RWPE1 (cell line): ENCODE measurements at regions not wholly inside any gene's neighbourhood (a gene's known extent, or its start where the extent isn't known, plus 50 kb on each side); places are given as distances from the start of the nearest gene placed in this dataset.
"Not testable (repeated sequence)": the region's sequence is repeated elsewhere in the genome, so short reads cannot be mapped to it uniquely, and the experiment has no call there.

Experiments used
- CTCF ChIA-PET: fragments of 350-600 bp; sonication (Branson Sonifier 250); formaldehyde crosslinking; extraction: SDS; loops from one replicate; lab custom pipeline; 2021; lab: Yijun Ruan, JAX
- POLR2A ChIA-PET: fragments of 400-600 bp; formaldehyde crosslinking; extraction: SDS; loops from one replicate; lab custom pipeline; 2020; ENCODE audit warnings: antibody characterized with exemption; ENCODE audit not compliant: low non-redundant PET; lab: Yijun Ruan, JAX
- DNase-seq: peaks from one replicate; pipeline ENCODE4 v3.0.0; 2012; ENCODE audit warnings: low spot score
- H3K27ac ChIP-seq: fragments of 450-650 bp; 2 replicates; pipeline ENCODE4 v1.5.1; 2017
- CTCF ChIP-seq: fragments of 450-650 bp; conservative IDR thresholded peaks from 2 replicates; pipeline ENCODE4 v1.5.1; 2017; ENCODE audit warnings: low read depth, mild to moderate bottlenecking

DNA sequence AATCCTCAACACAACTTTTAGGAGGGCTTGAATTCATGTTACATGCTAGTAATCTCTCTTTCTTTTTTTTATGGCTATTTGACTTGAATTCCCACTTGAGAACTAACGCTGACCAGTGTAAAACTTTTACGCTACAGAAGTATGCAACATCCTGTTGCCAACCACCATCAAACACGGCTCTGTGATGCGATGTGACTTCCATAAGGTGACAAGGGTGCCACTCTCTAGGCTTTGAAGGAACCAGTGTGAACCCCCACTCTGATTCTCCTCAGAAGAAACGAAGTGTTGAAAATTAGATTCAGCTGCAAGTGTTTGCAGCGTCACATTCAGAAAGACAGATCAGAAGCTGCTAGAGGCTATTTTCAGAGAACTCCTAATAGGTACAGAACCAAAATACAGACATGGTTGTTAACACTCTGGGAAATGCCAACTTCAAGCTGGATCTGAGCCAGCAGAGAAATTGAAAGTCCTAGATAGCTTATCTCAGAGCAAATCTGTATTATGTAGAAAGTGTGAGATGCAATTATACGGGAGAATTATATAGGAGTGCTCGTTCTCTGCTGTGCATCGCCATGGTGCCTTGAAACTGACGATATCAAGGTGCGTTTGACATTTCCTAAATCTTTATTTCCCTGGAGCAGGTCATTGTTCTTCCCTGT, 271.2 kb downstream of the LPIN1 start:
- ChIA-PET POLR2A (no interaction called here), CTCF (no interaction called here)
- TF ChIP-seq CTCF = no peak
- no peak overlapping the region for H3K27ac ChIP-seq
- no peak for DNase-seq

DNA sequence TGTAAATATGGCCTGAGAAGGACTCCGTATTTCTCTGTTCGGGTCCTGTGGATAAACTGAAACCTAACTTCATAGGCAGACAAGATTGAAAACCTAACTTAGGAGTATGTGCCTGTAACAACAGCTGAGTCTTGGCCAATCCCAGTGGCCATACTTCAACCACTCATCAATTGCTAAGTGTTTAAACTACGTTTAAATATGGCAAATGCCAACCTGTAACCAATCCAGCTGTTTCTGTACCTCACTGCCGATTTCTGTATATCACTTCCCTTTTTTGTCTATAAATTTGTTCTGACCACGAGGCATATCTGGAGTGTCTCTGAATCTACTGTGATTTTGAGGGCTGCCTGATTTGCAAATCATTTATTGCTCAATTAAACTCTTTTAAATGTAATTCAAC, 272.3 kb downstream of the LPIN1 start:
- CTCF ChIA-PET = not testable (repeated sequence)

GRCh38 chr2:12020833-12021469, 274.5 kb downstream of the LPIN1 start:
- no peak for TF ChIP-seq CTCF
- no peak overlapping the region for H3K27ac ChIP-seq
- ChIA-PET CTCF (interaction anchor here (0.8 kb wide), 1 partner anchor 536 kb away, joined by 3 read pairs; no protein-coding TSS in a partner anchor), POLR2A (no interaction called here)
- DNase-seq = no peak

More for the DNA sequence above, 272.3 kb downstream of the LPIN1 start:
- POLR2A ChIA-PET, H3K27ac ChIP-seq, DNase-seq: not testable (repeated sequence)

DNA sequence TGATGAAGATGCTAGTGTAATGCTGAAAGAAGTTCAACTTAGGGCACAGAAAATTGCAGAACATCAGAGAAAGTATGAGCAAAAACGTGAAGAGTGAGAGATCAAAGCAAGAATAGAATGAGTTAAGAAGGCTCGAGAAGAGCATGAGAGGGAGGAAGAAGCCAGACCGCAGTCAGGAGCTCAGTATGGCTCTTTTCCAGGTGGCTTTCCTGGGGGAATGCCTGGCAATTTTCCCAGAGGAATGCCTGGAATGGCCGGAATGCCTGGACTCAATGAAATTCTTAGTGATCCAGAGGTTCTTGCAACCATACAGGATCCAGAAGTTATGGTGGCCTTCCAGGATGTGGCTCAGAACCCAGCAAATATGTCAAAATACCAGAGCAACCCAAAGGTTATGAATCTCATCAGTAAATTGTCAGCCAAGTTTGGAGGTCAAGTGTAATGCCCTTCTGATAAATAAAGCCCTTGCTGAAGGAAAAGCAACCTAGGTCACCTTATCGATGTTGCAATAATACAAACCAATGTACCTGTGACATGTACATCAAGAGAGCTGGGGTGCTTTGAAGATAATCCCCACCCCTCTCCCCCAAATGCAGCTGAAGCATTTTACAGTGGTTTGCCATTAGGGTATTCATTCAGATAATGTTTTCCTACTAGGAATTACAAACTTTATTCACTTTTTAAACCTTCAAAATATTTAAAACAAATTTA, 277.9 kb downstream of the LPIN1 start:
- CTCF ChIA-PET, DNase-seq, POLR2A ChIA-PET: not testable (repeated sequence)

GRCh38 chr2:12027136-12027535, 280.7 kb downstream of the LPIN1 start:
- H3K27ac ChIP-seq = no peak overlapping the region
- POLR2A ChIA-PET = no interaction called here
- CTCF ChIA-PET = no interaction called here

More for the DNA sequence above, 277.9 kb downstream of the LPIN1 start:
- not testable (repeated sequence) for H3K27ac ChIP-seq

GRCh38 chr2:12031866-12032265, 285.4 kb downstream of the LPIN1 start:
- no peak for DNase-seq
- TF ChIP-seq CTCF = no peak
- H3K27ac ChIP-seq = no peak overlapping the region
- ChIA-PET CTCF (no interaction called here), POLR2A (no interaction called here)

More at GRCh38 chr2:12027136-12027535, 280.7 kb downstream of the LPIN1 start:
- TF ChIP-seq CTCF = no peak
- no peak for DNase-seq

DNA sequence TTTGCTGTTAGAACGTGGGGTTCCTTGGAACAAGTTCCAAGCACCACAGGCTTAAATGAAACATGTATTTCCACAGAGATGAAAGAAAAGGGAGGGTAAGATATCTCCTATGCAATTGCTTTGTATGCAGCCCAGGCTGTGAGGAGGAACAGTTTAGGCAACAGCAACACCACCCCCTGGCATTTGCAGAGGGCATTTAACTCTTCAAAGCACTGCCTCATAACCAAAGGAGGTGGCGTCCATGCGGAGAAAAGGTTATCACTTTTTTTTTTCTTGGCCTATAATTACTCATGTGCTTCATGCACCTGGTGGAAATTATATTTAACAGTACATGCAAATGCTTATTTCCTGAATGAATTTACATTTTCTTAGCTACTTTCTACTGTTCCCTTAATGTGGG, 286.0 kb downstream of the LPIN1 start:
- ChIA-PET POLR2A (no interaction called here), CTCF (interaction anchor here (0.6 to 0.7 kb wide), 2 partner anchors 760 to 1171 kb away, joined by 3 to 4 read pairs; no protein-coding TSS in a partner anchor)
- TF ChIP-seq CTCF = no peak
- DNase-seq = no peak
- H3K27ac ChIP-seq = no peak overlapping the region
